Coronary artery (tissue), 2 donors: ENCODE measurements at regions not wholly inside any gene's neighbourhood (a gene's known extent, or its start where the extent isn't known, plus 50 kb on each side); places are given as distances from the start of the nearest gene placed in this dataset.

ENCODE experiments used
- DNase-seq: peaks from one replicate; pipeline ENCODE4 v3.0.0-alpha.2; 2017; ENCODE audit warnings: low spot score
- H3K27ac ChIP-seq, 2 donors: fragments of 200-600 bp; sonication (generic); one replicate each; pipeline ENCODE4 v1.5.1; 2016 to 2019
- H3K4me3 ChIP-seq: fragments of 200-600 bp; sonication (generic); 2 replicates; pipeline ENCODE4 v1.5.1; 2016; ENCODE audit warnings: mild to moderate bottlenecking, moderate library complexity
- TF ChIP-seq, protein P1 (sequence below): fragments of 200-600 bp; sonication (generic); IDR thresholded peaks from one replicate; pipeline ENCODE4 v1.5.1; 2019; ENCODE audit warnings: antibody characterized with exemption

DNA sequence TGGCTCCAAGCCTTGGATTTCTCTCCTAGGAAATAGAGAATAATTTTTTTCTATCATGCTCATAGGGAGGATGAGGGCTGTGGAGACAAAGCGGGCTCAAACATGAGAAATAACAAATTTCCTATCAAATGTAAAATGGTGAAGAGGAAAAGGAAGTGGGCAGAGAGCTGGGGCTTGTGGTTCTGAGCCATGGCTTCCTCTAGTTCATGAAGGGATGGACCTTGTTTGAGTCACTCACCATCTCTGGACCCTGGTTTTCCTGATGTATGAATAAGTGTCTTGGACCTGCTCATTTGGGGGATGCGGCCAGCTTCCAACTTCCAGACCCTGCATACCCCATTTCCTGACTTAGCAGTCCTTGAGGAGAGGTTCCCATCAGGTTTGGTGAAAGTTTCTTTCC is 63.0 kb downstream of the MSX1 start:
- Histone ChIP-seq H3K4me3 (no peak overlapping the region), H3K27ac (no peak overlapping the region)
- TF ChIP-seq, protein P1, sequence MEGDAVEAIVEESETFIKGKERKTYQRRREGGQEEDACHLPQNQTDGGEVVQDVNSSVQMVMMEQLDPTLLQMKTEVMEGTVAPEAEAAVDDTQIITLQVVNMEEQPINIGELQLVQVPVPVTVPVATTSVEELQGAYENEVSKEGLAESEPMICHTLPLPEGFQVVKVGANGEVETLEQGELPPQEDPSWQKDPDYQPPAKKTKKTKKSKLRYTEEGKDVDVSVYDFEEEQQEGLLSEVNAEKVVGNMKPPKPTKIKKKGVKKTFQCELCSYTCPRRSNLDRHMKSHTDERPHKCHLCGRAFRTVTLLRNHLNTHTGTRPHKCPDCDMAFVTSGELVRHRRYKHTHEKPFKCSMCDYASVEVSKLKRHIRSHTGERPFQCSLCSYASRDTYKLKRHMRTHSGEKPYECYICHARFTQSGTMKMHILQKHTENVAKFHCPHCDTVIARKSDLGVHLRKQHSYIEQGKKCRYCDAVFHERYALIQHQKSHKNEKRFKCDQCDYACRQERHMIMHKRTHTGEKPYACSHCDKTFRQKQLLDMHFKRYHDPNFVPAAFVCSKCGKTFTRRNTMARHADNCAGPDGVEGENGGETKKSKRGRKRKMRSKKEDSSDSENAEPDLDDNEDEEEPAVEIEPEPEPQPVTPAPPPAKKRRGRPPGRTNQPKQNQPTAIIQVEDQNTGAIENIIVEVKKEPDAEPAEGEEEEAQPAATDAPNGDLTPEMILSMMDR = no peak
- no peak for DNase-seq

DNA sequence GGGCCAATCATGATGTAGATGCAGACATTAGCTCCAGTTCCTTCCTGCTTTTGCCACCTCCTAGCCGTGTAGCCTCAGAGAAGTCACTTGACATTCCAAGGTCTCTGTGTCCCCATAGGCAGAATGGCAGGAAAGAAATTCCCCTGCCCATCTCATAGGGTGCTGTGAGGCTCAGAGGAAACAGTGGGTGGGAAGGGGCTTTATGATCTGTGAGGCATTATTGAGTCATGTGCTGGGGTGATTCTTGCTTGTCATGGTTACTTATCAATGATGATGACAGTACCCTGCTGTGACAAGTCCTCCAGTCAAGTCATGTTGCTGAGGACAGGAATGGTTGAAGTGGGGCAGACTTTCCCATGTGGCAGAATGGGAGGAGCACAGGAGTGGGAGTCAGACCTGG is 63.7 kb downstream of the MSX1 start:
- TF ChIP-seq, protein P1 = no peak
- H3K4me3 ChIP-seq = no peak overlapping the region
- no peak for DNase-seq
- H3K27ac ChIP-seq = no peak overlapping the region

DNA sequence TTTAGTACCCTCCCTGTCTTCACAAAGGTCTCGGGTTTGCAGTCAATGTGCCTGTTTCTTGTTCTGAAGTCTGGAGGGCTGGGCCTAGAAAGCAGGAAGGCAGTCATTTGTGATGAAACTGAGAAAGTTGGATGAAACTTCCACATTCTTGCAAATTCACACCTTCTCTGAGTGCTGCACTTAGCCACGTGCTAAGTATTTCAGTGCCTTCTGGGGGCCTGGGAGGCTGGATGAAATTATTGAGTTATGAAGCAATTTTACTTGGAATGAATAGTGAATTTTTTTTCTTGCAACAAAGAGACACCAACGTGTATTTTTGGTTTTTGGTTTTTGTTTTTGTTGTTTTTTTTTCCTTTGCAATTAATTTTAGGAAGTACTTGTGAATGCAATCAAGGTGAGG is 71.2 kb downstream of the MSX1 start:
- DNase-seq = no peak
- TF ChIP-seq, protein P1 = no peak
- no peak overlapping the region for H3K27ac ChIP-seq
- no peak overlapping the region for H3K4me3 ChIP-seq

DNA sequence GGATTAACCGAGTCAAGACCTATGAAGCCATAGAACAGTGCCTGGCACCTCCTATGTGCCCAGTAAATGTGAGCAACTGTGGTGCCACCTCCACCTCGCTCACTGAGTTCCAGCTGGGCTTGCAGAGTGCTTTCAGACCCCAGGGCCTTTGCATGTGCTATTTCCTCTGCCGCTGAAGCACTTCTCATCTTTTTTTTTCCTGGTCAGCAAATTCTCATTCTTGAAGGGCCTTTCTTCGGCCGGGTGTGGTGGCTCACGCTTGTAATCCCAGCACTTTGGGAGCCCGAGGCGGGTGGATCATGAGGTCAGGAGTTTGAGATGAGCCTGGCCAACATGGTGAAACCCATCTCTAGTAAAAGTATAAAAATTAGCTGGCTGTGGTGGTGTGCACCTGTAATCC is 76.5 kb downstream of the MSX1 start:
- Histone ChIP-seq H3K27ac (no peak overlapping the region), H3K4me3 (no peak overlapping the region)
- TF ChIP-seq, protein P1 = no peak
- DNase-seq = no peak

- Histone ChIP-seq H3K27ac (no peak overlapping the region), H3K4me3 (no peak overlapping the region)
- no peak for DNase-seq
- TF ChIP-seq, protein P1 = no peak
Measured at GRCh38 chr4:4937926-4938325, 78.5 kb downstream of the MSX1 start.

GRCh38 chr4:4941751-4942150 is 77.5 kb downstream of the CYTL1 start:
- no peak for DNase-seq
- TF ChIP-seq, protein P1 = no peak
- Histone ChIP-seq H3K4me3 (no peak overlapping the region), H3K27ac (no peak overlapping the region)

DNA sequence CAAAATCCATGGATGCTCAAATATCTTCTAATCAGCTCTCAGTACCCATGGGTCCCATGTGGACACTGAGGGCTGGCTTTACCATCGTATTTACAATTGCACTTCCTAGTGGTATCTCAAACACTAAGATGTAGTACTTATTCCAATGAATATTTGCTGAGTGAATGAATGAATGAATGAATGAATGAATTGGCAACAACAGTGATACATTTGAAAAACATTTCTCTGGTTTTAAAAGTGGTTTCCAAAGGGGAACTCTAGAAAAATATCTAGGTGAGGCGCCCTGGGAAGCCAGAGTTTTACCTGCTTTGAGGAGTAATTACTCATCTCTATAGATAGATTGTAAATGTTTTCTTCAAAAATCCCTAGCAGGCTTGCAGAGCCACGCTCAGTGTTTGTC is 76.6 kb downstream of the CYTL1 start:
- H3K4me3 ChIP-seq = no peak overlapping the region
- no peak overlapping the region for H3K27ac ChIP-seq
- TF ChIP-seq, protein P1 = no peak
- no peak for DNase-seq
